Endothelial cell of umbilical vein (primary cell): ENCODE measurements at regions not wholly inside any gene's neighbourhood (a gene's known extent, or its start where the extent isn't known, plus 50 kb on each side); places are given as distances from the start of the nearest gene placed in this dataset.

Source experiments
- BruUV-seq: library from RNA; stranded (reverse); fragments of 400-500 nt; replicated peaks from 2 replicates; lab custom pipeline; 2021; lab: Mats Ljungman, UMichigan
- CTCF ChIA-PET: fragments of 300-600, 350-600 bp; sonication (Branson Sonifier 250); formaldehyde crosslinking; loops from one replicate; lab custom pipeline; 2021; ENCODE audit warnings: antibody characterized with exemption, inconsistent platforms; lab: Charles Lee
- POLR2A ChIA-PET: fragments of 300-600, 350-600 bp; sonication (Branson Sonifier 250); formaldehyde crosslinking; loops from one replicate; lab custom pipeline; 2021; ENCODE audit warnings: antibody characterized with exemption, inconsistent platforms; lab: Charles Lee
- DNase-seq: peaks from one replicate; pipeline ENCODE4 v3.0.0-alpha.2; 2011; ENCODE audit warnings: low read depth, low spot score
- FAIRE-seq: peaks from 2 replicates; lab custom pipeline; 2011; peaks lifted over from hg19 to GRCh38; lab: Jason Lieb, UNC
- H2AFZ ChIP-seq: 2 replicates; pipeline ENCODE4 v1.6.0; 2012; ENCODE audit warnings: low read depth, low read length, control low read depth, inconsistent platforms
- H3K27ac ChIP-seq: 2 replicates; pipeline ENCODE4 v1.5.1; 2011; ENCODE audit warnings: low read depth, mild to moderate bottlenecking, control low read depth, low read length, moderate library complexity; ENCODE audit not compliant: insufficient read depth
- H3K27me3 ChIP-seq, 2 experiments: 2 replicates each; pipeline versions ENCODE4 v1.6.0 to v1.6.1; 2011; ENCODE audit warnings: low read length in 2 of 2, mixed read lengths in 1 of 2; ENCODE audit not compliant: control insufficient read depth in 2 of 2, insufficient read depth in 2 of 2
- H3K36me3 ChIP-seq, 2 experiments: 2 replicates in 1 of 2; 3 replicates in 1 of 2; pipeline ENCODE4 v1.5.1; 2011; ENCODE audit warnings: low read length in 2 of 2, mild to moderate bottlenecking in 1 of 2, moderate library complexity in 1 of 2; ENCODE audit not compliant: control insufficient read depth in 2 of 2, insufficient read depth in 2 of 2; ENCODE audit errors: extremely low read depth in 1 of 2
- H3K4me1 ChIP-seq: 3 replicates; pipeline ENCODE4 v1.5.1; 2011; ENCODE audit warnings: mild to moderate bottlenecking, low read length; ENCODE audit not compliant: control insufficient read depth, insufficient read depth; ENCODE audit errors: extremely low read depth
- H3K4me2 ChIP-seq: 2 replicates; pipeline ENCODE4 v1.6.1; 2011; ENCODE audit warnings: low read length, control low read depth, mixed read lengths; ENCODE audit not compliant: insufficient read depth
- H3K4me3 ChIP-seq, 3 experiments: fragments of 200-600 bp in 1 of 3; sonication (generic), shearing (Covaris generic) in 1 of 3; replicated peaks in 1 of 3; 2 replicates each; pipeline ENCODE4 v1.5.1; 2011 to 2016; ENCODE audit warnings: control low read depth in 3 of 3, low read length in 3 of 3, mild to moderate bottlenecking in 2 of 3, inconsistent platforms in 1 of 3, low read depth in 1 of 3, moderate library complexity in 1 of 3; ENCODE audit not compliant: insufficient read depth in 1 of 3
- H3K79me2 ChIP-seq: 2 replicates; pipeline ENCODE4 v1.6.0; 2012; ENCODE audit warnings: low read length, inconsistent platforms; ENCODE audit not compliant: control insufficient read depth, insufficient read depth
- H3K9ac ChIP-seq: replicated peaks from 2 replicates; pipeline ENCODE3; 2011; ENCODE audit warnings: low read length, control low read depth; ENCODE audit not compliant: insufficient read depth; ENCODE audit errors: extremely low read depth
- H3K9me1 ChIP-seq: replicated peaks from 3 replicates; pipeline ENCODE4 v1.6.0; 2011; ENCODE audit warnings: mild to moderate bottlenecking, low read length; ENCODE audit not compliant: control insufficient read depth, insufficient read depth; ENCODE audit errors: extremely low read depth
- H3K9me3 ChIP-seq: replicated peaks from 2 replicates; pipeline ENCODE4 v1.5.1; 2012; ENCODE audit warnings: low read length, inconsistent platforms; ENCODE audit not compliant: control insufficient read depth, insufficient read depth
- H4K20me1 ChIP-seq: replicated peaks from 2 replicates; pipeline ENCODE3; 2011; ENCODE audit warnings: mild to moderate bottlenecking, low read length; ENCODE audit not compliant: control insufficient read depth, insufficient read depth; ENCODE audit errors: extremely low read depth
- EZH2 ChIP-seq: IDR thresholded peaks from 2 replicates; pipeline ENCODE4 v1.6.1; 2012; ENCODE audit warnings: borderline replicate concordance, low read depth, mild to moderate bottlenecking, moderate library complexity, low read length, inconsistent platforms; ENCODE audit not compliant: severe bottlenecking
- FOS ChIP-seq: IDR thresholded peaks from 2 replicates; pipeline ENCODE4 v1.6.1; 2011; ENCODE audit warnings: mild to moderate bottlenecking, low read length, moderate library complexity, borderline replicate concordance; ENCODE audit not compliant: insufficient read depth
- GATA2 ChIP-seq: IDR thresholded peaks from 2 replicates; pipeline ENCODE4 v1.7.0; 2011; ENCODE audit warnings: low read depth, mild to moderate bottlenecking, moderate library complexity, mixed read lengths, low read length; ENCODE audit not compliant: insufficient read length, insufficient read depth
- JUN ChIP-seq: IDR thresholded peaks from 2 replicates; pipeline ENCODE4 v1.6.1; 2011; ENCODE audit warnings: borderline replicate concordance, low read depth; ENCODE audit not compliant: insufficient read length, insufficient read depth
- MYC ChIP-seq: IDR thresholded peaks from one replicate; pipeline ENCODE4 v1.6.1; 2011; ENCODE audit warnings: mild to moderate bottlenecking, low read depth, low read length
- POLR2A ChIP-seq: IDR thresholded peaks from 2 replicates; pipeline ENCODE4 v1.6.1; 2012; ENCODE audit warnings: low read depth, mild to moderate bottlenecking, control low read depth, low read length
- POLR2AphosphoS5 ChIP-seq: IDR thresholded peaks from 2 replicates; pipeline ENCODE4 v1.6.1; 2012; ENCODE audit warnings: low read depth, mild to moderate bottlenecking, control low read depth, low read length, moderate library complexity; ENCODE audit not compliant: insufficient read depth
- dilution Hi-C: fragments of 300-500 bp; cut with MboI; formaldehyde crosslinking; loops from one replicate; pipeline ENCODE4 v1.15.0; 2019; ENCODE audit warnings: low sequenced_read_pairs; ENCODE audit not compliant: extremely low pct_ligation_motif_present
- intact Hi-C: fragments of 100-400 bp; cut with micrococcal nuclease; formaldehyde crosslinking; loops from one replicate; pipeline ENCODE4 v1.10.0; 2022
- TF ChIP-seq, protein P1 (sequence below): IDR thresholded peaks from 2 replicates; pipeline ENCODE4 v1.6.1; 2011; ENCODE audit not compliant: insufficient read depth, insufficient read length
- TF ChIP-seq, protein P2 (sequence below), 2 donors: IDR thresholded peaks; 1 replicate in 1 of 2; 2 replicates in 1 of 2; pipeline ENCODE4 v1.5.1; 2011; ENCODE audit warnings: low read length in 2 of 2, mild to moderate bottlenecking in 2 of 2, moderate library complexity in 2 of 2, control low read depth in 1 of 2, inconsistent platforms in 1 of 2, low read depth in 1 of 2; ENCODE audit not compliant: insufficient read depth in 1 of 2; ENCODE audit errors: extremely low read depth in 1 of 2

DNA sequence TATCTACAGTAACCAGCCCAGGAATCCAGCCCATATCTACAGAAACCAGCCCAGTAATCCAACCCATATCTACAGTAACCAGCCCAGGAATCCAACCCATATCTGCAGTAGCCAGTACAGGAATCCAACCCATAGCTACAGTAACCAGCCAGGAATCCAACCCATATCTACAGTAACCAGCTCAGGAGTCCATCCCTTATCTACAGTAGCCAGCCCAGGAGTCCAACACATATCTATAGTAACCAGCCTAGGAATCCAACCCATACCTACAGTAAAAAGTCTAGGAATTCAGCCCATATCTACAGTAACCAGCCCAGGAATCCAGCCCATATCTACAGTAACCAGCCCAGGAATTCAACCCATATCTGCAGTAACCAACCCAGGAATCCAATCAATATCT, 445.0 kb upstream of the BOD1L1 start:
- no peak overlapping the region for H2AFZ ChIP-seq
- BruUV-seq: no TSS peak
- DNase-seq: no peak
- no peaks in the 10 kb centered on the region for H3K27me3 ChIP-seq
- H3K4me1 ChIP-seq: no peaks in the 10 kb centered on the region
- H3K79me2 ChIP-seq: no peaks in the 10 kb centered on the region
- no peak for TF ChIP-seq EZH2
- TF ChIP-seq POLR2AphosphoS5: no peak
- TF ChIP-seq FOS: no peak
- no peak for TF ChIP-seq MYC
- TF ChIP-seq POLR2A: no peak
- TF ChIP-seq, protein P1, sequence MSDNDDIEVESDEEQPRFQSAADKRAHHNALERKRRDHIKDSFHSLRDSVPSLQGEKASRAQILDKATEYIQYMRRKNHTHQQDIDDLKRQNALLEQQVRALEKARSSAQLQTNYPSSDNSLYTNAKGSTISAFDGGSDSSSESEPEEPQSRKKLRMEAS: no peak
- TF ChIP-seq JUN: no peak
- no peak for TF ChIP-seq GATA2
- H4K20me1 ChIP-seq: no peaks in the 10 kb centered on the region
- no peaks in the 10 kb centered on the region for H3K9me1 ChIP-seq
- no peak for FAIRE-seq
- dilution Hi-C loops: no loop called here
- ChIA-PET CTCF (no interaction called here), POLR2A (no interaction called here)
- H3K9me3 ChIP-seq: peaks cover 2% of the 10 kb centered on the region
- no peak overlapping the region for H3K27ac ChIP-seq
- intact Hi-C loops: no loop called here
- H3K4me3 ChIP-seq: no peak overlapping the region
- H3K4me2 ChIP-seq: no peak overlapping the region
- no peak overlapping the region for H3K9ac ChIP-seq
- no peaks in the 10 kb centered on the region for H3K36me3 ChIP-seq

DNA sequence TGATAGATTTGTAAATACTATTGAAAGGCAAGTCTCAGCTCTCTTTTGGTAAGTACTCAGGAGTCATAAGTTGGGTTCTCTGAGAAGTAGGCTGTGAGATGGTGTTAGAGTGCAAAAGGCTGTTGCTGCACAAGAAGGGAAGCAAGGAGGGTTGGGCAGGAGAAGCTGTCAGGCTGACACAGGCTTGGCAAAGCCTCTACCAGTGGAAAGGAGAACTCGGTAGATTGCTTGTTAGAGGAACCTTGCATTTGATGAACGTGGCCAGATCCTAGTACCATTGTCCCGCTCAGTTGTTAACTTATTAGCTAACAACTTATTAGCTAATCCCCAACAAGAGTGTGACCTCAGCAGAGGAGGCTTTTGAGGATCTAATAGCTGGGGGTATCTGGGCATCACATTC, 449.3 kb upstream of the BOD1L1 start:
- Histone ChIP-seq H3K27me3 (no peaks in the 10 kb centered on the region), H3K4me1 (no peaks in the 10 kb centered on the region), H3K79me2 (no peaks in the 10 kb centered on the region), H3K4me2 (no peak overlapping the region), H3K4me3 (no peak overlapping the region), H4K20me1 (no peaks in the 10 kb centered on the region), H3K9me3 (peaks cover 2% of the 10 kb centered on the region), H2AFZ (no peak overlapping the region), H3K27ac (no peak overlapping the region), H3K9me1 (no peaks in the 10 kb centered on the region), H3K9ac (no peak overlapping the region), H3K36me3 (no peaks in the 10 kb centered on the region)
- no TSS peak for BruUV-seq
- TF ChIP-seq, protein P2, sequence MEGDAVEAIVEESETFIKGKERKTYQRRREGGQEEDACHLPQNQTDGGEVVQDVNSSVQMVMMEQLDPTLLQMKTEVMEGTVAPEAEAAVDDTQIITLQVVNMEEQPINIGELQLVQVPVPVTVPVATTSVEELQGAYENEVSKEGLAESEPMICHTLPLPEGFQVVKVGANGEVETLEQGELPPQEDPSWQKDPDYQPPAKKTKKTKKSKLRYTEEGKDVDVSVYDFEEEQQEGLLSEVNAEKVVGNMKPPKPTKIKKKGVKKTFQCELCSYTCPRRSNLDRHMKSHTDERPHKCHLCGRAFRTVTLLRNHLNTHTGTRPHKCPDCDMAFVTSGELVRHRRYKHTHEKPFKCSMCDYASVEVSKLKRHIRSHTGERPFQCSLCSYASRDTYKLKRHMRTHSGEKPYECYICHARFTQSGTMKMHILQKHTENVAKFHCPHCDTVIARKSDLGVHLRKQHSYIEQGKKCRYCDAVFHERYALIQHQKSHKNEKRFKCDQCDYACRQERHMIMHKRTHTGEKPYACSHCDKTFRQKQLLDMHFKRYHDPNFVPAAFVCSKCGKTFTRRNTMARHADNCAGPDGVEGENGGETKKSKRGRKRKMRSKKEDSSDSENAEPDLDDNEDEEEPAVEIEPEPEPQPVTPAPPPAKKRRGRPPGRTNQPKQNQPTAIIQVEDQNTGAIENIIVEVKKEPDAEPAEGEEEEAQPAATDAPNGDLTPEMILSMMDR (IDR thresholded peaks at IDR 0.05; ENCODE audit: extremely low read depth in 1 of 2, insufficient read depth in 1 of 2, low read depth in 1 of 2, low read length in 2 of 2): no peak
- no peak for TF ChIP-seq EZH2
- TF ChIP-seq MYC: no peak
- FAIRE-seq (no peak), DNase-seq (no peak)
- CTCF ChIA-PET: no interaction called here
- POLR2A ChIA-PET: no interaction called here
- dilution Hi-C loops: no loop called here
- intact Hi-C loops: no loop called here
